Tibial artery (tissue), 4 donors: ENCODE measurements at regions not wholly inside any gene's neighbourhood (a gene's known extent, or its start where the extent isn't known, plus 50 kb on each side); places are given as distances from the start of the nearest gene placed in this dataset.

Experiments used
- DNase-seq, 2 donors: peaks; one replicate each; pipeline ENCODE4 v3.0.0-alpha.2; 2019
- H3K27ac ChIP-seq, 2 donors: fragments of 200-600 bp; sonication (generic) in 1 of 2; 1 replicate in 1 of 2; 2 replicates in 1 of 2; pipeline ENCODE4 v1.5.1; 2018 to 2019; ENCODE audit warnings: mild to moderate bottlenecking in 1 of 2
- H3K27me3 ChIP-seq, 2 donors: fragments of 200-600 bp; sonication (generic) in 1 of 2; one replicate each; pipeline versions ENCODE4 v1.5.1 to v1.6.0; 2016 to 2019
- H3K36me3 ChIP-seq, 3 donors: fragments of 200-600 bp; sonication (generic) in 2 of 3; one replicate each; pipeline ENCODE4 v1.5.1; 2016 to 2019; ENCODE audit warnings: mild to moderate bottlenecking in 2 of 3
- H3K4me1 ChIP-seq, 4 donors: fragments of 200-600 bp; sonication (generic) in 2 of 4; 1 replicate in 3 of 4; 2 replicates in 1 of 4; pipeline ENCODE4 v1.5.1; 2016 to 2019
- H3K4me3 ChIP-seq, 2 donors: fragments of 200-600 bp; sonication (generic) in 1 of 2; 1 replicate in 1 of 2; 2 replicates in 1 of 2; pipeline ENCODE4 v1.5.1; 2018 to 2019; ENCODE audit warnings: mild to moderate bottlenecking in 2 of 2
- H3K9me3 ChIP-seq, 3 donors: fragments of 200-600 bp; sonication (generic) in 1 of 3; one replicate each; pipeline ENCODE4 v1.5.1; 2016 to 2019
- intact Hi-C: fragments of 100-400 bp; cut with DNase I; formaldehyde crosslinking; loops from one replicate; pipeline ENCODE4 v1.15.0; 2023; ENCODE audit warnings: low total_unique reads
- TF ChIP-seq, protein P1 (sequence below), 2 experiments: fragments of 200-600 bp in 1 of 2; fragments of 450-650 bp in 1 of 2; IDR thresholded peaks; one replicate each; pipeline ENCODE4 v1.5.1; 2017 to 2019; ENCODE audit warnings: antibody characterized with exemption in 2 of 2, mild to moderate bottlenecking in 1 of 2, moderate library complexity in 1 of 2

DNA sequence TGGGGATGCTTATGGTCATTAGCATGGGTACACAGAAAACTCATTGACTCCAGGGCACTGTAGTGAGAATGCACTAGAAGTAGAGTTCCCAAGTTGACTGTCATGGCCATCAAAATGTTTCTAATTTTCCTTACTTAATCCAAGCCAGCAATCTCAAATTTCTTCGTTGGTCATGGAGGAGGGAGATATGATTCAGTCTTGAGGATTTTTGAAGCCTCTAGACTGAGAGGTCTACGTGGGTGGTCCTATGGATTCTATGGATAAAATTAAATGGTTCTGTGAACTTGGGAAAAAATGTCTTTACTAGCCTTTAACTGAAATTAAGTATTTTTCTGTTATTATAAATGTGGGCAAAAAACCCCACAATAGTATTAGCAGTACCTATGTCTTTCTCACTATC is 508.5 kb downstream of the FUT8 start:
- no peak for DNase-seq
- no peaks in the 10 kb centered on the region for H3K27me3 ChIP-seq
- H3K4me3 ChIP-seq: no peak overlapping the region
- TF ChIP-seq, protein P1, sequence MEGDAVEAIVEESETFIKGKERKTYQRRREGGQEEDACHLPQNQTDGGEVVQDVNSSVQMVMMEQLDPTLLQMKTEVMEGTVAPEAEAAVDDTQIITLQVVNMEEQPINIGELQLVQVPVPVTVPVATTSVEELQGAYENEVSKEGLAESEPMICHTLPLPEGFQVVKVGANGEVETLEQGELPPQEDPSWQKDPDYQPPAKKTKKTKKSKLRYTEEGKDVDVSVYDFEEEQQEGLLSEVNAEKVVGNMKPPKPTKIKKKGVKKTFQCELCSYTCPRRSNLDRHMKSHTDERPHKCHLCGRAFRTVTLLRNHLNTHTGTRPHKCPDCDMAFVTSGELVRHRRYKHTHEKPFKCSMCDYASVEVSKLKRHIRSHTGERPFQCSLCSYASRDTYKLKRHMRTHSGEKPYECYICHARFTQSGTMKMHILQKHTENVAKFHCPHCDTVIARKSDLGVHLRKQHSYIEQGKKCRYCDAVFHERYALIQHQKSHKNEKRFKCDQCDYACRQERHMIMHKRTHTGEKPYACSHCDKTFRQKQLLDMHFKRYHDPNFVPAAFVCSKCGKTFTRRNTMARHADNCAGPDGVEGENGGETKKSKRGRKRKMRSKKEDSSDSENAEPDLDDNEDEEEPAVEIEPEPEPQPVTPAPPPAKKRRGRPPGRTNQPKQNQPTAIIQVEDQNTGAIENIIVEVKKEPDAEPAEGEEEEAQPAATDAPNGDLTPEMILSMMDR (IDR thresholded peaks at IDR 0.05): no peak
- no peaks in the 10 kb centered on the region for H3K4me1 ChIP-seq
- no peaks in the 10 kb centered on the region for H3K9me3 ChIP-seq
- H3K27ac ChIP-seq: no peak overlapping the region
- no peaks in the 10 kb centered on the region for H3K36me3 ChIP-seq
- intact Hi-C loops: no loop called here

DNA sequence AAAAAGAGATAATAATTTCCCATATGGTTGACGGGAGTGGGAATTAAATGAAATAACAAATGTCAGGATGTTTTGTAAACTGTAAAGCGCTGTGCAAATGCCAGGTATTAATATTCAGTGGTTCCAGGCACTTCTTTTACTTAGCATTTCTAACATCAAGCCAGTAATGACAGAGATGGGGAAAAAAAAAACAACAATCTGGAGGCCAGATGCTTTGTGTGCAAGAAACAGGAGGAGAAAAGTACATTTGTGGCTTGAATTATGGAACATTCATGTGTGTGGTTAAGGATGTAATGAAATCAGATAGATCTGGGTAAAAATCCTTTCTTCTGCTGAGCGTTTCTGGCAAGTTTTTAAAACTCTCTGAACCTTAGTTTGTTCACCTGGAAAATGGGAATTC is 509.6 kb downstream of the FUT8 start:
- Histone ChIP-seq H3K4me3 (no peak overlapping the region), H3K36me3 (no peaks in the 10 kb centered on the region), H3K27ac (no peak overlapping the region), H3K4me1 (no peaks in the 10 kb centered on the region), H3K9me3 (no peaks in the 10 kb centered on the region), H3K27me3 (no peaks in the 10 kb centered on the region)
- intact Hi-C loops: no loop called here
- no peak for DNase-seq
- TF ChIP-seq, protein P1 (IDR thresholded peaks at IDR 0.05): no peak

DNA sequence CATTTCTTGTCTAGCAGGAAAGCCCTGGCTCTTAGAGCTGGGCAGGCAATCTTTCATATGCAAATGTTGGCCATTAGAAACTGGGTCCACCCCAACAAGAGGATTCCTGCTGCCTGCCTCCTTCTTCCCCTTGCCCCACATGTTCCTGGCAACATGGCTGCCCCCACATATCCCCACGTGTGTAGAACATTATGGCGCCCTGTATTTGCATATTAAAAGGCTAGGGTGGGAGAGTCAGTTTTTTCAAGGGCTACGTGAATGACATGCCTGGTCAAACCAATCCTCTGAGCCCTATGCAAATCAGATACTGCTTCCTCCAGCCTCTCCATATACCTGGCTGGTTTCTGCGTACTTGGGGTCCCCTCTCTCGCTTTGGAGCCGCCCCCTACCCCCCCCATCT is 514.0 kb downstream of the FUT8 start:
- Histone ChIP-seq H3K4me3 (no peak overlapping the region), H3K4me1 (no peaks in the 10 kb centered on the region), H3K27me3 (no peaks in the 10 kb centered on the region), H3K36me3 (no peaks in the 10 kb centered on the region), H3K27ac (no peak overlapping the region), H3K9me3 (no peaks in the 10 kb centered on the region)
- TF ChIP-seq, protein P1 (IDR thresholded peaks at IDR 0.05): no peak
- intact Hi-C loops: no loop called here
- no peak for DNase-seq

DNA sequence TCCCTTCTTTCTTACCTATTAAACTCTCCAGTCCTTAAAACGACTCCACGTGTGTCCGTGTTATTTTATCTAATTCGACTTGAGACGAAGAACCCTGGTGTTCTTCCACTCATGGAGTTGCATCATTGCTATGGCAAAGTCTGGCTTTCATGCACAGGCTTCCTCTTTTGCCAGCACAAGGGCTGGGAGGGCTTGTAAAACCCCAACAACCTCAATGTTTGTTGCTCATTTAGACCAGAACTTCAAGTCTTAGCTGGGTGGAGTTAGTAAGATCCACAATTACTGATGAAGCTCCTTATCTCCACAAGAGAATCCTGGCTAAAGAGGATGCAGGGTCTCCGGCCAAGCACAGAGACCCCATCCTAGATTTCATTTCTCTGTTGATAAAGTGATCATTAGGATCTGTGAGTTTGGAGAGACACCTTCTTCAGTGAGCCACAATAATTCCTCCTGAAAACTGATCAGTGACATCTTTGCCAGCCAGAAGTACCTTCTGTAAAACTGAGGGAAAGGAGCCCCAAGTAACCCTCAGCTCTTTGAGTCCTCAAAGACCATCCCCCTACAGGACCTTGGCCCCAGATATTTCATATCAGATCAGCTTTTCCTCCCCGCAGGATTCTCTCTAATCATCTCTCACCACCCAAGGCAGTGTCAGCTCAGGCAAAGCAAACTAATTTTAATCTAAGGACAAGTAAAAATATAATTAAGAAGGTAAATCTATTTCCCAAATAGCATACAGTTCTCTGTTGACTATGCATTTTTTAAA is 514.6 kb downstream of the FUT8 start:
- Histone ChIP-seq H3K36me3 (no peaks in the 10 kb centered on the region), H3K27me3 (no peaks in the 10 kb centered on the region), H3K4me1 (no peaks in the 10 kb centered on the region), H3K9me3 (no peaks in the 10 kb centered on the region), H3K4me3 (no peak overlapping the region), H3K27ac (no peak overlapping the region)
- intact Hi-C loops: no loop called here
- no peak for DNase-seq
- TF ChIP-seq, protein P1 (IDR thresholded peaks at IDR 0.05): no peak

DNA sequence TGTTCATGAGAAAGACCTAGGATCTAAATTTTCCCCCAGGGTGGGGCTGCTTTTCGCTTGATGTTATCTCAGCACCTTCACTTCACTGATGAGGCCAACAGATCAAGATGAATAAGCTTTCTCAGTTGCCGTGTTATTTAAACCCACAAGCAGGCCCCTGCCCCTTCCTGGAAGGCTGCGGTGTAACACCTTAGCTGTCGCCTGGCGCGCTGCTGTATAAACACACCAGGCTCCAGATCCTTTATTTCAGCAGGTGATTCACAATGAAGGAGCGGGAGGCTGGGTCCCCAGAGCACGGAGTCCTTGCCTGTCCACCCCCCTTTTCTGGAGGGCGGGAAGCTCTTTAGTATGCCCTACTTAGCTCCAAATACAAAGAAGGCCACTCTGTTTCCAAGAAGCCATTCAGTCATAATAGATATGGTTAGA is 515.4 kb downstream of the FUT8 start:
- H3K27ac ChIP-seq: no peak overlapping the region
- DNase-seq: no peak
- H3K4me1 ChIP-seq: no peaks in the 10 kb centered on the region
- no peaks in the 10 kb centered on the region for H3K36me3 ChIP-seq
- TF ChIP-seq, protein P1 (IDR thresholded peaks at IDR 0.05): no peak
- no peak overlapping the region for H3K4me3 ChIP-seq
- no peaks in the 10 kb centered on the region for H3K9me3 ChIP-seq
- intact Hi-C loops: no loop called here
- H3K27me3 ChIP-seq: no peaks in the 10 kb centered on the region
